RKO (cell line): ENCODE measurements at regions not wholly inside any gene's neighbourhood (a gene's known extent, or its start where the extent isn't known, plus 50 kb on each side); places are given as distances from the start of the nearest gene placed in this dataset.
"Not testable (repeated sequence)": the region's sequence is repeated elsewhere in the genome, so short reads cannot be mapped to it uniquely, and the experiment has no call there.

Experiments used
- DNase-seq: peaks from one replicate; pipeline ENCODE4 v3.0.0-alpha.2; 2016; ENCODE audit warnings: low spot score

DNA sequence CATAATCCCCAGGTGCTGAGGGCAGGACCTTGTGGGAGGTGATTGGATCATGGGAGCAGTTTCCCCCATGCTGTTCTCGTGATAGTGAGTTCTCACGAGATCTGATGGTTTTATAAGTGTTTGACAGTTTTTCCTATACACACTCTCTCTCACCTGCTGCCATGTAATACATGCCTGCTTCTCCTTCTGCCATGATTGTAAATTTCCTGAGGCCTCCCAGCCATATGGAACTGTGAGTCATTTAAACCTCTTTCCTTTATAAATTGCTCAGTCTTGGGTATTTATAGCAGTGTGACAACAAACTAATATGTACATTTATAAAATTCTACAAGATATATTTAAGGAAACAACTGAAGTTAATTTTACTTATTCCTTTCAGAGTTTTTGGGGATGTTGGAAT is 170.8 kb upstream of the BET1 start:
- DNase-seq = no peak

DNA sequence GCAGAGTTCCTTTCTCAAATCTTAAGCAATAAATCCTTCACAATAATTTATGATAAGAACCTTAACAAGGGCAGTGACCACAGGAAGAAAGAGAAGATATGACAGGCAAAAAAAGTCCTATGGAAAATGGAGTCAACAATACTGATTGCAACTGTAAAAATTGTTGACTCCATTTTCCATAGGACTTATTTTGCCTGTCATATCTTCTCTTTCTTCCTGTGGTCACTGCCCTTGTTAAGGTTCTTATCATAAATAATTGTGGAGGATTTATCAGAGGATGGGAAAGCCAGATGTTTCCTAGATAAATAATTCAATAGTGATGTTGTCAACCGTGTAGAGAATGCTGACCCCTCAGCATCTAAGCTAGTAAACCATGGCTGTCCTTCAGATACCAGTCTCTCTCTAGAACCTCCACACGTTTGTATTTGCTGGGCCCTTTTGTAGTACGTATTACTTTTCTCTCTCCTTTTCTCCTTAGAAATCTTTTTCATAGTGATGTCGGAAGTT is 172.6 kb upstream of the BET1 start:
- DNase-seq = no peak

DNA sequence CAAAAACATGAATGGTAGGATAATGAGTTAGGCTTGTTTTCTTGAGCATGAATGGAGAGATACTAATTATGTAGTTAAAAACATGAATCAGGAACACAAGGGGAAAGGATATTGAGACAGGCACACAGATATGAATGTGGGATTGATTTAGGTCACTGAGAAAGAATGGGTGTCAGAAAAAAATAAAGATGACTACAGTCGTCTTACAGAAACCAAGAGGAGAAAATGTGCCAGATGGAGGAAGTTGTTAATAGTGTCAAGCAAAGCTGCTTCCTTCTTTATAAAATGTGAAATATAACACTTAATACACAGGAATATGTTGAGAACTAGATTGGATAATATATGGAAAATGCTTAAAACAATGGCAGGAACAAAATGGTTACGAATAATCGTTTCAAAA is 173.3 kb upstream of the BET1 start:
- DNase-seq = no peak

DNA sequence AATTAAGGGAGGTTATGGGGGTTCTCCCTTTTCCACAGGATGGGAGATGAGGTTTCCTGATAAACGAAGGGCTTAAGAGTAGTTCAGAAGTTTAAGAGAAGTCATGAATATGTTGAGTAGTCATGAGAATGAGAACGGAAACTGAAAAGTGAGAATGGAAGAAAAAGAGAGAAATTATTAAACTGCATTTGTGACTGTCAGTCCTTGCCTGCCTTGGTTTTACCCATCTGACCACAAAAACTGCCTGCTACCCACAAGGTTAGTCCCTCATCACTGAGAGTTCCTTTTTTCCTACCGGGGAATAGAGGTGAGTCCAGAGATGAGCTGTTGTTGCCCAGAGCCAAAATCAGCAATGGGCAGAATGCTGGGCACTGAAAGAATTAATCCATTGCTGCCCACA is 174.1 kb upstream of the BET1 start:
- no peak for DNase-seq

DNA sequence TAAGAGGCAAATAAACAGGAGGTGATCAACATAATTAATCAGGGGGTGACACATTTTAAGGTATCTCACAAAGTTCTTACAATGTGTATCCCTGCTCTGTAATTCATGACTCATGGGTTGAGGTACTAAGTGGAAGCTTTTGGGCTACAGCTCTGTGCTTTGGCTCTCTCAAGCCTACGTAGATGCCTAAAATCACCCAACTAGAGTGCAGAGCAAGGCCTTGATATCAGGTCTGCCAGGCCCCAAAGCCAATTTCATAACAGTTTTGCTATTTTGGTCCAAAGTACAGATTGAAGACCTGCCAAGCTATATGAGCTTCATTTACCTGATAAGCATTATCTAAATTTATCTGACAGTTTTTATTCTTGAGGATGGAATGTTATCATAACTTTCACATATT is 175.3 kb upstream of the BET1 start:
- DNase-seq = peak; percentile 22

DNA sequence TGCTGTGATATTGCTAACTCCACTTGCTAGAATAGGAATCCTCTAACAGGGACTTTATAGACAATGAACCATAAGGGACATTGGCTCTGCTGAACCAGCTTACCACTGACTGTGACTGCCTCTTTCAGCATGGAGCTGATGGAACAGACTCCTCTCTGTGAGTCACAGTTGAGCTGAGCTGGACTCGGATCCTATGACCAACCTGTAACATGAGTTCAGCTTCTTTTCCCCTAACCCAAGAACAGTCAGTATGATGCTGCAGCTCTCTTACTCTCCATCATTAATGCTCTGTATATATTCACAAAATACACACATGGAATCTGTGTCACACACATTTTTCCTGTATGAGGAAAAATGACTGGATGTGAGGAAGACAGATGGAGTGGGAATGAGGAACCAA is 177.9 kb upstream of the BET1 start:
- peak; percentile 90 for DNase-seq

DNA sequence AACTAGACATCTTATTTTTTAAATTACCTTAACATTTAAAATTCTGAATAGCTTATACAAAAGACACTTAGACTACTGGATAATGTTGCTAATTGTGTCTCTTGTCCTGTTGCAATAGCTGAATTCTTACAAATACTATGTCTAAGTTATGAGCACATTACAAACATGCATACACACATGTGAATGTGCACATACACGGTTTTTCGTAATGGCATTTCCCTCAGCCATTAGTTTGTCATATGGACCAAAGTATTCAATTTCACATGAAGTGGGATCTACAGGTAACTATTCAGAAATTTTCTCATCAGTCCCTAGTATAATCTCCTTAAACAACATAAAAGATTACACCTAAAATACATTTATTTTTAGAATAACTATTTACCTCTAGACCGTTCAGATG is 178.6 kb upstream of the BET1 start:
- no peak for DNase-seq

DNA sequence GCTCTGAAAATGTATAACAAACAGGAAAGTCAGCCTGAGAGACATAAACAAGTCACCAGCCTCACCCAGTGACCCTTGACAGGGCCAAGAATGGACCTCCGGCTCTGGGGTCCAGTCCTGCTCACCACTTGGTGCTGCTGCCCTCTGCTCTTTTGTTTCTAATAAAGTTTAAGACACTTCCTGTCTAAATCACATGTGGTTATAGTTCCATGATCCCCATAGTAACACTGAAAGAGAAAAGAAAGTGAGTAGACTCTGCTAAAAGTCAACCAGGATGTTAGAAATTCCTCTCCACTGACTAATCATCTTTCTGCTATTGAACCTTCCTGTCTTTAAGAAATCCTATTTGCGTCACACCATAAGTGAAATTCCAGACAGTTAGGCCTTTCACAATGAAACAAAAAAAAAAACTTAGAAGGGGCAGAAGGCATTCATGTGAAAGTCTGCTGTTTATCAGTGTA is 179.2 kb upstream of the BET1 start:
- peak; percentile 96 for DNase-seq

DNA sequence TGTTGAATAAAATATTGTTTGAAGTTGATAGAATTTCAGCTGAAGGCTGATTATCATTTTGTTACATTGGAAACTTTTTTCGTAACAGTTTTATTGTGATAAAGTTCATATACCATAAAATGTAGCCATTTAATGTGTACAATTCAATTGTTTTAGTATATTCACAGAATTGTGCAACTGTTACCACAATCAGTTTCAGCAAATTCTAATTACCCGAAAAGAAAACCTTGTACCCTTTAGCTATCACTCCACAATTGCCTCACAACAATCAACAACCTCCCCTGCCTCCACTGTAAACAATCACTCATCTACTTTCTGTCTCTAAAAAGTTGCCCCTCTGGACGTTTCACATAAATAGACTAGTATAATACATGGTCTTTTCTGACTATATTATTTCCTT is 179.7 kb upstream of the BET1 start:
- DNase-seq = no peak

DNA sequence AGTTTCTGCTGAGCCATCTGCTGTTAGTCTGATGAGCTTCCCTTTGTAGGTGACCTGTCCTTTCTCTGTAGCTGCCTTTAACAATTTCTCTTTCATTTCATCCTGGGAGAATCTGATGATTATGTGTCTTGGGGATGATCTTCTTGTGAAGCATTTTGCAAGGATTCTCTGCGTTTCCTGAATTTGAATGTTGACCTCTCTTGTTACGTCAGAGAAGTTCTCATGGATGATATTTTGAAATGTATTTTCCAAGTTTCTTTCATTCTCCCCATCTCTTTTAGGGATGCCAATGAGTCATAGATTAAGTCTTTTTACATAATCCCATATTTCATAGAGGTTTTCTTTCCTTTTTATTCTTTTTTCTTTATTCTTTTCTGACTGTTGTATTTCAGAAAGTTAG is 184.2 kb upstream of the BET1 start:
- no peak for DNase-seq

DNA sequence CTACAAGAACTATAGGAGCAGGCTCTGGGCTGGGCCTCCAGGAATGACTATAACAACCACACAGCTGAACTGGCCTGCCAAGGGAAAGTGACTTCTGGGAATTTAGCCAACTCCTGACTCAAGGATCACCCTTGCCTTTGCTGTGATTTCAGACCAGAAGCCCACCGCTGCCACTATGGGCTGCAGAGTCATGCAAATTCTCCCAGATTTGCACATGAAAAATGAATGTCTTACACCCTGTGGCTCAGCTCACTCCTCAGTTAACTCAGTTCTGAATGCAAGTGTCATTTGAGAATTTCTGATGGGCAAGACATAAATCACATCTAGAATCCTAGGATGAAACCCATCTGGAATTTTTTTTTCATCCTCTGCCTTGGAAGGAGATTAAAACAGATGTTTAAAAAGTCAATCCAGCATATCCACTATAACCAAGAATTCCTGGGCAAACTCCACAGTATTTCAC is 186.5 kb upstream of the BET1 start:
- DNase-seq = peak; percentile 40

DNA sequence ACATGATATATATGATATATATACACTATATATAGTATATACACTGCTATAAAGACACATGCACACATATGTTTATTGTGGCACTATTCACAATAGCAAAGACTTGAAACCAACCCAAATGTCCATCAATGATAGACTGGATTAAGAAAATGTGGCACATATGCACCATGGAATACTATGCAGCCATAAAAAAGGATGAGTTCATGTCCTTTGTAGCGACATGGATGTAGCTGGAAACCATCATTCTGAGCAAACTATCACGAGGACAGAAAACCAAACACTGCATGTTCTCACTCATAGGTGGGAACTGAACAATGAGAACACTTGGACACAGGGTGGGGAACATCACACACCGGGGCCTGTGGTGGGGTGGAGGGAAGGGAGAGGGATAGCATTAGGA is 190.3 kb upstream of the BET1 start:
- DNase-seq = not testable (repeated sequence)

DNA sequence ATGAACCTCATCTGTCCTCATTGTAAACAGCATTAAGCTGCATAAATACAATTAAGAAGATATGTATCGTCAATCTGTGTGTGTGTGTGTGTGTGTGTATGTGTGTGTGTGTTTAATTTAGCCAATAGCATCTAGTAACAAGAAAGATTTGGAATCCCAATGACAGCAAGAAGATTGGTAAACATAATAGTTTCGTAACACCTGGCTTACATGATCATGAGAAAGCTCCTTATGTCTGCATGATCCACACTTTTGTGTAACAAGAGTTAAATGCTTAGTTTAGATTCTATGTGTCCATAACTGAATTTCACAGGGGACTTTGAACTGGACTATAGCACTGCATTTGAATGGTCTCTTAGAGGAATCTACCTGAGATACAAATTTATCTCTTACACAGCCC is 191.0 kb upstream of the BET1 start:
- no peak for DNase-seq

DNA sequence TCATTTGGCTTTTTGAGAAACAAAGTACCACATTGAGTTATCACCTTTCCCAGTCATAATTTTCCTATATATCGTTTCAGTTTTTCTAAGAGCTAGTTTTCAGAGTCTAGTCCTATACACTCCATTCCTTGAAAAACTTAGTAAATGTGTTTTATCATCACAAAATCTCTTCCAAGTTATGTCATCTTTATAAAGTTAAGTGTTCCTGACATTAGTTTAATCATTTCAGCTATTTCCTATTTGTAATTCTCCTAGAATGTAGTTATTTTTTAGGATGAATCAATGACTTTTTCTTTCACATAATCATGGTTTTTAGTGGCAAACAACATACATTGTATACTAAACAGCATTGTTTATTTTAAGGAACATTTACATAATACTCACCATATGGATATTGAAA is 191.7 kb upstream of the BET1 start:
- DNase-seq = no peak

DNA sequence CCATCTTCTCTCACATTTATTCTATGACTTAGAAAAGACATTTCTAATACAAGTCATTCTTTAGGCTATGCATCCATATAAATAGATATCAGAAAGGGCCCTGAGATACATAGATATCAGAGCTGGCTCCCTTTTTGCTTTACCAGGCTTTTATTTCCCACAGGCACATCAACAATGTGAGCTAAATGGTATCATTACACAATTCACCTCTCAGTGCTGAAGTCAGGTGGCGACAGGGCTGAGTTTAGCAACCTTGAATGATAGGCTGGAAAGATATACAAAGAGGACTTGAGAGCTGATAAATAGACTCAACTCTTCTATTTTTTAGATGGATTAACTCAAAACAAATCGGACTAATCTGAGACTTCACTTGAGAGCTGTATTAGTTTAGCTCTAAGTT is 189.2 kb upstream of the COL1A2 start:
- DNase-seq = no peak

DNA sequence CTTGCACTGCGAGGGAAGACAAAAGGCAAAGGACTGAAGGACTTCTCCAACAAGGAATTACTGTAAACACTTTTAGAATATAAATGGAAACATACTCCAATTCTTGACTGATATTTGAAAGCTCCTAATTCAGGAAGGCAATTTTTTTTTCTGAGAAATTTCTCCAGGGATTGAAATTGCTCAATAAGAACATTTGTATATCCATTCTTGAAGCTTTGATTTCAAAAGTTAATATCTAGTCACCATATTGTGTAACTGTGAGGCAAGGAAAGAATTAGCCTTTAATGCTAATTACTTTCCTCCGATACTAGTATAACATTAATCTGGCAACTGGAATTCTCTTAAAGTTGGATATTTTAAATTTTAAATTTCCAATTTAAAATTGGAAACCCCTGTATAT is 188.4 kb upstream of the COL1A2 start:
- DNase-seq = no peak

DNA sequence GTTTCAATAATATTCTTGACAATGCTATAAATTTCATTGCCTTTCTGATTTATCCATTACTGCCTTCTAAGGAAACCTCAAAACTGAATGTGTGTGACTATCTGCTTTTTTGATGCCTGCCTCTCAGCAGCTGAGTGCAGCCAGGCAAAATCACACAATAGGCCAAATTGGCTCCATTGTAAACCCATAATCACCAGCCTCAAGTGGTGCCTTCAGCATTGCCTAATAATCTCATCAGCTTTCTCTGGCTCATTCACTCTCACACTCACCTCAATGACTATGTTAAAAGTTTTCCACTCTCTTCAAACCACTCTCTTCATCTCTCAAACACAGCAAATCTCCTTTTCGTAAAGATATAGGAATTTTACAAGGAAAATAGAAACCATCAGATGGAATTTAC is 182.5 kb upstream of the COL1A2 start:
- no peak for DNase-seq

DNA sequence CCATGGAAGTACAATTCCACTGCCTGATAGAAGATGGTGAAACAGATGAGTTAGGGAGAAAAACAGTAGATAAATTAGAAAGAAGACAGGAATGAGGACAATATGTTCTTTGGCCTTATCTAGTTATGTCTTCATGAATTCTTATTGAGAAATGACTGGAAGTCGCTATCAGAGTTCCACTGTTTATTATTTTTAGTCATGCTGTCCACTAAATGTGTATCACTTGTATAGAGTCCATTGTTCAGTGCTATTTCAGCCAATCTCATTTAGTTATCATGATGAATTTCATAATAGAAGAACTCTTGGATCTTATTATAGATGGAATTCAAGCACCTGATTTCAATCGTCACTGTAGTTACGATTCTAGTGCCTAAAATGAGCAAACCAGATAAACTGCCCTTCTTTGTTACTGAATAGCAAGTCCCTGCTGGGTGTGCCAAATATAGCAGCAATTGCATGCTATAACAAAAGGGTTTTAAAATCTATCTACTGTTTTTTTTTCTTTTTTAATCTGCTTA is 177.7 kb upstream of the COL1A2 start:
- DNase-seq = no peak

DNA sequence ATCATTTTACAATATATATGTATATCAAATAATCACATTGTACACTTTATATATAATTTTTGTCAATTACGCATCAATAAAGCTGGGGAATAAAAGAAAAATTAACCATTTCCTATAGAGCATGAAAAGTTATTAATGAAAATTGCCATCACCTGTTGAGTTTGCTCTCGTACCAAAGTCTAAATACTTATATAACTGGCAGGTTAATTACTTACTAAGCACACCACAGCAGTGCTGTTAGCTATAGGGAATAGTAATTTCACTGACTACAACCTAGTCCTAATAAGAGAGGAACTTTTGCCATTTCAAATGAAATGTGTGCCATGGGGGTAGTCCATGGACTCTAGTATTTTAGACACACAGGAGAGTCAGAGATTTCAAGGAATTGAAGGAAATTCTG is 176.9 kb upstream of the COL1A2 start:
- DNase-seq = no peak

DNA sequence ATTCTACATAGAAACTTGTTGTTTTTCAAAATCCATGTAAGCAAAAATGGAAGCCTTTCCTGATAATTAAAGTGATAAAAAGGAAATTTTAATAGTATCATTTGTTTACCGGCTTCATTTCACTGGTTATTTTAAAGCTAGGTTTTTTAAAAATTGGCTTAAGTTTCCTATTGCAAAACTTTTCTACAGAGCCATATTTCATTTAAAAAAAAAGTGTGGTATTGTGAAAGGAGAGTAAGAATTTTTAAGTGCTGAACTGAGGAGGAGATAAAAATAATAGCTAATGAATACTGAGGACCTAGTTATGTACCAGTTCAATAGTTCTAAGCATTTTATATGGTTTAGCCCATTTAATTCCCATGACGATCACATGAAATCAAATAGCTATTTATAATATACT is 172.2 kb upstream of the COL1A2 start:
- no peak for DNase-seq

DNA sequence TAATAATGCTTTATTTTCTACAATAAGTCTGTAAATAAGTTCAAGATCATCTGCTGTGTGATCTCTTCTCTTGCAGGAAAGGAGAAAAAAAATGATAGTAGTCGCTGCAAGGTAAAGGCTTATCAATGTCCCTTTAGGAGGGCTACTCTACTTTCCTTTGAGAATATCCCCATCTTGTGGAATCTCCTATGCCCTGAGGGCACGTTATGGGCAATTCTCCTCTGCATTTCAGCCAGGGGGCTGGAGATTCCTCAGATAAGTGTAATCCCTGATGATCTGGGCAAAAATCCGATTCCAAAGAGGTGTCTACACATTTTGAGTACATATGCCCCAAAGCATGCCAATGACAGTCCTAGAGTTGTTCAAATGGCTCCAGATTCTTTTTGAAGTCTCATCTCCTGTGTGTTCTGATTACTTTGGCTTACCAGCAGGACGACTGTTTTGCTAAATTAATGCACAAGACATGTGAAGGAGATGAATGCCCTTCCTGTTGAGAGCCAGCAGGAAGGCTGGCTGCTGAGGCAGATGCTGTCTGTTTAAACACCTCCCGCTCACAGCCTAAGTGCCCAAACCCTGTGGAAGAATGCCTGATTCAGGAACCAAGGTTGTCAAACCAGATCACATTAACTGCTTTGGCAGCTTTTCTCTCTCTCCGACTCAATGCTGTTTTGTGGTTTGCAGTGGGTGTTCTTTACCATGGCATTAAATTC is 171.2 kb upstream of the COL1A2 start:
- DNase-seq = peak; percentile 43

DNA sequence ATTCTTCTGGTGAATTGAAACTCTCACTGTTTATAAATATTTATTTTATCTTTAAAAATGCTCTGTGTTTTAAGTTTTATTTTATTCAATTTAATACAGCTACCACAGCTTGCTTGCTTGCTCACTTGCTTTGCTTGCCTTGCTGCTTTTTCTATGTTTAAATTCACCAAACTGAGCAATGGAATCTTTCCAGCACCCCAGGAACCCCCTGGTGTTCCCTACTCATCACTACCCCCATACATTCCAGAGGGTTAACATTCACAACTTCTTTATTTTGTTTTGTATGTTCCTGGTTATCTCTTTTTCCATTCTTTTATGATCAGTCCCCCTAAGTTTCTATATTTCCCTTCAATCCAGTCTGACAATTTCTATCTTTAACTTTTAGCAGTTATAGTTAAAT is 166.5 kb upstream of the COL1A2 start:
- no peak for DNase-seq

DNA sequence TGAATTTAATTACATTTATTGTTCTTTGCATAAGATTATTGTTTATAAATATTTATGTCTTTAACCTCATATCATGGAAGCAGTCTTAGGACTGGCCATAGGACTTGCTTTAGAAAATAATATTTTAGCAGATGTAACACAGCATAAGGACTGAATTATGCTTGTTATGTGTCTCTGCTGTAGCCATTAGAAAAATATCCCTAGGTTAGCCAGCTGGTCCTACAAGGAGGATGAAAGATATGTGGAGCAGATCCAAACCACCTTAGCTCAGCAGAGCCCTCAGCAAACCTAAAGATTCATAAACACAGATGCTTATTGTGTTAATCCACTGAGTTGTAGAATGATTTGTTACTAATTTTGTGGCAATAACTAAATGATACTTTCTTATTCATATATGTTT is 166.0 kb upstream of the COL1A2 start:
- no peak for DNase-seq

DNA sequence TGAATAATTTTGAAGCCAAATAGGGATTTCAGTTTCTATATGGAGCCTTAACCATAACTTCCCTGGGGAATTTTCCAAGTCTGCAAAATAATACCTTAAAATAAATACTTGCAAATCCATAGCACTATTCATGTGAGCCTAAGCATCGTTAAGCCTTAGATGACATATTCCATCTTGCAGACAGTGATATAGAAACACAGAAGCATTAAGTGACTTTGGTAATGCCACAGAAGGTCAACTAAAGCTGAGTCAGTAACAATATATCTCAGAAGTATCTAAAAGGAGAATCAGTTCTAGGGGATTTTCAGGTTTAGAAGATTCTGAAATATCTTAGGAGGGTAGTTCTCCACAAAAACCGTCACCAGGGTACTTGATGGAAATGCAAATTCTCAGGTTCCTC is 163.4 kb upstream of the COL1A2 start:
- no peak for DNase-seq
